Muscle of arm (tissue), 1 donor: ENCODE measurements at regions not wholly inside any gene's neighbourhood (a gene's known extent, or its start where the extent isn't known, plus 50 kb on each side); places are given as distances from the start of the nearest gene placed in this dataset.
"Not testable (repeated sequence)": the region's sequence is repeated elsewhere in the genome, so short reads cannot be mapped to it uniquely, and the experiment has no call there.

Experiments
- DNase-seq: peaks from one replicate; pipeline ENCODE4 v3.0.0-alpha.2; 2013

DNA sequence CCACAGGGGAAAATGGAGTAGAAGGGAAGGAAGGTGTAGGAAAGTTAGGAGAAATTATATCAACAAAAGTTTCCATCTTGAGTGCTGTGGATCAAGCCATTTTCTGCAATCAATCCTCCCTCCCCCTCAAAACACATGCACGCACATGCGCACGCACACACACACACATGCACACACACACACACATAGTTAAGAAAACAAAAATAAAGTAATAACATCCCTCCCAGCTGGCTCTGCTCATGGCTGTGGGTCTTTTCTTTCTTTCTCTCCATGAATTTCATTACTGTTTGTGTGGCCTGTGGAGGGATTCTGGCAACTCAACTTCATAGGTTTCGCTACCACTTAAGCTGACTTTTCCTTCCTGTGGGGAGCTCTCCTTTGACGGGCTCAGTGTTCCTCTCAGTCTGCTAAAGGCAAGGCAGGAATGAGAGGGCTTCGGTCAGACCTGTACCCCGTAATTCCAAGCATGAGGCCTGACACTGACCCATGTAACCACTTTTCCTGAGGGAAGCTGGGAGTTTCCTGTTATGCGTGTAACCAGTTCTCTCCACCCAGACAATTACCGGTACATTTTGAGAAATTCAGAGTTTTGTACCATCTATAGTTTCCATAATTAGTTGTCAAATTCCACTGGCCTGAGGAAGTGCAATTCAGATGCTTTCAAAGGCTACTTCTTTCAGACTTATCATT lies 79.8 kb downstream of the ZNF92 start:
- no peak for DNase-seq

- no peak for DNase-seq
Measured at GRCh38 chr7:65454469-65454868, 80.8 kb downstream of the ZNF92 start.

GRCh38 chr7:65455050-65455449 lies 81.4 kb downstream of the ZNF92 start:
- DNase-seq: not testable (repeated sequence)

DNA sequence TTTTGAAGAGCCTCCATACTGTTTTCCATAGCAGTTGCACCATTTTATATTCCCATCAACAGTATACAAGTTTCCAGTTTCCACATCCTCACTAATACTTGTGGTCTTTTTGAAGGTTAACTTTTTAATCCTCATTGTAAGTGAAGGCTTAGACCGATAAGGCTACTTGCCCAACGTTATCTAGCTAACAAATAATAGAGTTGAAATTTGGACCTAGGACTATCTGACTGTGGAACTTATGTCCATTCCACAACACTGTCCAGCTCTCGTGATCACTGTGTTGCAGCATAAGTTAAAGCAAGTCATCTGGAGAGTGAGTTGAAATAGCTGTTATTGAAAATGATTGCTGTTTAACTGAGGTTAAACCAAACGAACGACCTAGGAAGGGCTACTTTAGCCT lies 84.0 kb downstream of the ZNF92 start:
- DNase-seq: no peak

- DNase-seq: no peak
Measured at GRCh38 chr7:65459438-65459837, 85.8 kb downstream of the ZNF92 start.

- DNase-seq: no peak
Measured at GRCh38 chr7:65462148-65462716, 88.6 kb downstream of the ZNF92 start.

- DNase-seq: no peak
Measured at GRCh38 chr7:65463184-65463583, 89.5 kb downstream of the ZNF92 start.

GRCh38 chr7:65469919-65470558 lies 96.4 kb downstream of the ZNF92 start:
- not testable (repeated sequence) for DNase-seq

- no peak for DNase-seq
Measured at GRCh38 chr7:65471587-65471986, 97.9 kb downstream of the ZNF92 start.

GRCh38 chr7:65475040-65475726 lies 101.5 kb downstream of the ZNF92 start:
- DNase-seq: no peak

- no peak for DNase-seq
Measured at GRCh38 chr7:65475734-65476319, 102.2 kb downstream of the ZNF92 start.

GRCh38 chr7:65477326-65477725 lies 103.7 kb downstream of the ZNF92 start:
- DNase-seq: no peak

GRCh38 chr7:65489260-65489767 lies 115.7 kb downstream of the ZNF92 start:
- DNase-seq: no peak

GRCh38 chr7:65496697-65497096 lies 123.0 kb downstream of the ZNF92 start:
- not testable (repeated sequence) for DNase-seq

GRCh38 chr7:65503434-65504152 lies 129.9 kb downstream of the ZNF92 start:
- DNase-seq: no peak

GRCh38 chr7:65504504-65505319 lies 131.1 kb downstream of the ZNF92 start:
- not testable (repeated sequence) for DNase-seq

GRCh38 chr7:65505320-65505633 lies 131.6 kb downstream of the ZNF92 start:
- not testable (repeated sequence) for DNase-seq

GRCh38 chr7:65508581-65509367 lies 135.1 kb downstream of the ZNF92 start:
- not testable (repeated sequence) for DNase-seq

GRCh38 chr7:65509368-65510186 lies 135.9 kb downstream of the ZNF92 start:
- no peak for DNase-seq
